Naive B cell (primary cell): ENCODE measurements at regions not wholly inside any gene's neighbourhood (a gene's known extent, or its start where the extent isn't known, plus 50 kb on each side); places are given as distances from the start of the nearest gene placed in this dataset.

Source experiments
- ATAC-seq, 2 donors: fragments of 150-1000 bp; cut with Tn5 transposase; 2 replicates each; pipeline ENCODE4 v1.10.0; 2021; ENCODE audit warnings: low read depth in 2 of 2, mild to moderate bottlenecking in 2 of 2, moderate library complexity in 2 of 2
- DNase-seq: peaks from one replicate; pipeline ENCODE4 v3.0.0; 2022
- H3K27ac Mint-ChIP-seq, 6 donors: one replicate each; pipeline ENCODE4 v1.8.0; 2020 to 2022; ENCODE audit warnings: mild to moderate bottlenecking in 6 of 6, mixed read lengths in 6 of 6, moderate library complexity in 5 of 6, inconsistent platforms in 2 of 6
- H3K27me3 Mint-ChIP-seq, 3 donors: one replicate each; pipeline ENCODE4 v1.8.0; 2021 to 2022; ENCODE audit warnings: mixed read lengths in 3 of 3, mild to moderate bottlenecking in 1 of 3
- H3K36me3 Mint-ChIP-seq, 2 donors: one replicate each; pipeline ENCODE4 v1.8.0; 2020 to 2022; ENCODE audit warnings: mixed read lengths in 2 of 2, inconsistent platforms in 1 of 2, mild to moderate bottlenecking in 1 of 2
- H3K4me1 Mint-ChIP-seq, 3 donors: one replicate each; pipeline ENCODE4 v1.8.0; 2020 to 2022; ENCODE audit warnings: mixed read lengths in 3 of 3, inconsistent platforms in 1 of 3, mild to moderate bottlenecking in 1 of 3, moderate library complexity in 1 of 3
- H3K4me3 Mint-ChIP-seq, 8 donors: one replicate each; pipeline ENCODE4 v1.8.0; 2020 to 2022; ENCODE audit warnings: mild to moderate bottlenecking in 8 of 8, mixed read lengths in 8 of 8, moderate library complexity in 8 of 8, inconsistent platforms in 2 of 8
- H3K9me3 Mint-ChIP-seq, 7 donors: one replicate each; pipeline ENCODE4 v1.8.0; 2020 to 2022; ENCODE audit warnings: mixed read lengths in 7 of 7, mild to moderate bottlenecking in 5 of 7, inconsistent platforms in 2 of 7, moderate library complexity in 1 of 7

GRCh38 chr18:67222887-67223286 lies 293.6 kb downstream of the DSEL start:
- DNase-seq = no peak
- Mint-ChIP-seq H3K36me3 (no peaks in the 10 kb centered on the region), H3K4me1 (no peaks in the 10 kb centered on the region), H3K9me3 (no peaks in the 10 kb centered on the region), H3K27me3 (peaks cover 3 to 11% (median 8%) of the 10 kb centered on the region in 3 donors), H3K4me3 (no peak overlapping the region), H3K27ac (no peak overlapping the region)
- ATAC-seq = no peak

GRCh38 chr18:67219821-67220220 lies 296.7 kb downstream of the DSEL start:
- H3K4me1 Mint-ChIP-seq = no peaks in the 10 kb centered on the region
- no peaks in the 10 kb centered on the region for H3K36me3 Mint-ChIP-seq
- ATAC-seq (no peak), DNase-seq (no peak)
- H3K9me3 Mint-ChIP-seq = no peaks in the 10 kb centered on the region
- no peak overlapping the region for H3K4me3 Mint-ChIP-seq
- peaks cover 3 to 11% (median 8%) of the 10 kb centered on the region in 3 donors for H3K27me3 Mint-ChIP-seq
- no peak overlapping the region for H3K27ac Mint-ChIP-seq

- peaks cover 3 to 11% (median 8%) of the 10 kb centered on the region in 3 donors for H3K27me3 Mint-ChIP-seq
- no peaks in the 10 kb centered on the region for H3K9me3 Mint-ChIP-seq
- ATAC-seq (no peak), DNase-seq (no peak)
- H3K27ac Mint-ChIP-seq = no peak overlapping the region
- no peak overlapping the region for H3K4me3 Mint-ChIP-seq
- H3K36me3 Mint-ChIP-seq = no peaks in the 10 kb centered on the region
- H3K4me1 Mint-ChIP-seq = no peaks in the 10 kb centered on the region
Measured at GRCh38 chr18:67218556-67218955, 298.0 kb downstream of the DSEL start.

- Mint-ChIP-seq H3K4me1 (no peaks in the 10 kb centered on the region), H3K9me3 (no peaks in the 10 kb centered on the region), H3K27me3 (peaks cover 7 to 11% (median 8%) of the 10 kb centered on the region in 3 donors), H3K4me3 (no peak overlapping the region), H3K27ac (no peak overlapping the region), H3K36me3 (no peaks in the 10 kb centered on the region)
- ATAC-seq = peak; percentile 69 to 71
- DNase-seq = peak; percentile 44
Measured at GRCh38 chr18:67217551-67218166, 298.9 kb downstream of the DSEL start.

- Mint-ChIP-seq H3K36me3 (no peaks in the 10 kb centered on the region), H3K27me3 (peaks cover 7 to 14% (median 11%) of the 10 kb centered on the region in 3 donors), H3K4me1 (no peaks in the 10 kb centered on the region), H3K27ac (no peak overlapping the region), H3K9me3 (no peaks in the 10 kb centered on the region), H3K4me3 (no peak overlapping the region)
- ATAC-seq (no peak), DNase-seq (no peak)
Measured at GRCh38 chr18:67216846-67217245, 299.7 kb downstream of the DSEL start.

- Mint-ChIP-seq H3K4me3 (no peak overlapping the region), H3K4me1 (no peaks in the 10 kb centered on the region), H3K27ac (no peak overlapping the region), H3K9me3 (no peaks in the 10 kb centered on the region), H3K27me3 (peaks cover 8 to 9% (median 8%) of the 10 kb centered on the region in 3 donors), H3K36me3 (no peaks in the 10 kb centered on the region)
- ATAC-seq = no peak
- no peak for DNase-seq
Measured at GRCh38 chr18:67215686-67216085, 300.8 kb downstream of the DSEL start.

GRCh38 chr18:67211646-67212045 lies 304.9 kb downstream of the DSEL start:
- Mint-ChIP-seq H3K9me3 (no peaks in the 10 kb centered on the region), H3K4me3 (no peak overlapping the region), H3K4me1 (no peaks in the 10 kb centered on the region), H3K27ac (no peak overlapping the region), H3K27me3 (peaks cover 0 to 12% (median 8%) of the 10 kb centered on the region in 3 donors), H3K36me3 (no peaks in the 10 kb centered on the region)
- DNase-seq (no peak), ATAC-seq (no peak)

- Mint-ChIP-seq H3K4me3 (no peak overlapping the region), H3K27ac (no peak overlapping the region), H3K27me3 (peaks cover 0 to 16% (median 7%) of the 10 kb centered on the region in 3 donors), H3K9me3 (no peaks in the 10 kb centered on the region), H3K4me1 (no peaks in the 10 kb centered on the region), H3K36me3 (no peaks in the 10 kb centered on the region)
- ATAC-seq (no peak), DNase-seq (no peak)
Measured at GRCh38 chr18:67200665-67201064, 315.9 kb downstream of the DSEL start.

GRCh38 chr18:67199993-67200617 lies 316.4 kb downstream of the DSEL start:
- no peaks in the 10 kb centered on the region for H3K4me1 Mint-ChIP-seq
- peak; percentile 49 to 56 for ATAC-seq
- peak; percentile 12 for DNase-seq
- H3K4me3 Mint-ChIP-seq = no peak overlapping the region
- no peak overlapping the region for H3K27ac Mint-ChIP-seq
- H3K36me3 Mint-ChIP-seq = no peaks in the 10 kb centered on the region
- H3K27me3 Mint-ChIP-seq = peaks cover 0 to 16% (median 7%) of the 10 kb centered on the region in 3 donors
- no peaks in the 10 kb centered on the region for H3K9me3 Mint-ChIP-seq

- no peaks in the 10 kb centered on the region for H3K9me3 Mint-ChIP-seq
- no peaks in the 10 kb centered on the region for H3K4me1 Mint-ChIP-seq
- no peak overlapping the region for H3K4me3 Mint-ChIP-seq
- DNase-seq (no peak), ATAC-seq (no peak)
- no peaks in the 10 kb centered on the region for H3K36me3 Mint-ChIP-seq
- H3K27me3 Mint-ChIP-seq = peaks cover 0 to 6% (median 0%) of the 10 kb centered on the region in 3 donors
- no peak overlapping the region for H3K27ac Mint-ChIP-seq
Measured at GRCh38 chr18:67194886-67195285, 321.6 kb downstream of the DSEL start.

GRCh38 chr18:67192535-67192934 lies 324.0 kb downstream of the DSEL start:
- H3K36me3 Mint-ChIP-seq = no peaks in the 10 kb centered on the region
- no peaks in the 10 kb centered on the region for H3K4me1 Mint-ChIP-seq
- H3K9me3 Mint-ChIP-seq = no peaks in the 10 kb centered on the region
- no peaks in the 10 kb centered on the region for H3K27me3 Mint-ChIP-seq
- H3K27ac Mint-ChIP-seq = no peak overlapping the region
- no peak overlapping the region for H3K4me3 Mint-ChIP-seq
- no peak for DNase-seq
- ATAC-seq = no peak

GRCh38 chr18:67183398-67183797 lies 333.1 kb downstream of the DSEL start:
- Mint-ChIP-seq H3K36me3 (no peaks in the 10 kb centered on the region), H3K9me3 (no peaks in the 10 kb centered on the region), H3K4me3 (no peak overlapping the region), H3K27ac (no peak overlapping the region), H3K4me1 (no peaks in the 10 kb centered on the region), H3K27me3 (no peaks in the 10 kb centered on the region)
- ATAC-seq = no peak
- no peak for DNase-seq

GRCh38 chr18:67179726-67180125 lies 336.8 kb downstream of the DSEL start:
- H3K9me3 Mint-ChIP-seq = no peaks in the 10 kb centered on the region
- no peak for ATAC-seq
- H3K4me1 Mint-ChIP-seq = no peaks in the 10 kb centered on the region
- no peaks in the 10 kb centered on the region for H3K27me3 Mint-ChIP-seq
- no peak overlapping the region for H3K4me3 Mint-ChIP-seq
- H3K36me3 Mint-ChIP-seq = no peaks in the 10 kb centered on the region
- DNase-seq = no peak
- no peak overlapping the region for H3K27ac Mint-ChIP-seq

GRCh38 chr18:67159662-67160061 lies 356.9 kb downstream of the DSEL start:
- no peaks in the 10 kb centered on the region for H3K9me3 Mint-ChIP-seq
- ATAC-seq = no peak
- DNase-seq = no peak
- no peaks in the 10 kb centered on the region for H3K4me1 Mint-ChIP-seq
- H3K27ac Mint-ChIP-seq = no peak overlapping the region
- H3K36me3 Mint-ChIP-seq = no peaks in the 10 kb centered on the region
- no peaks in the 10 kb centered on the region for H3K27me3 Mint-ChIP-seq
- H3K4me3 Mint-ChIP-seq = no peak overlapping the region
